ENCODE measurements at regions not wholly inside any gene's neighbourhood (a gene's known extent, or its start where the extent isn't known, plus 50 kb on each side); places are given as distances from the start of the nearest gene placed in this dataset.
"Not testable (repeated sequence)": the region's sequence is repeated elsewhere in the genome, so short reads cannot be mapped to it uniquely, and the experiment has no call there.

DNA sequence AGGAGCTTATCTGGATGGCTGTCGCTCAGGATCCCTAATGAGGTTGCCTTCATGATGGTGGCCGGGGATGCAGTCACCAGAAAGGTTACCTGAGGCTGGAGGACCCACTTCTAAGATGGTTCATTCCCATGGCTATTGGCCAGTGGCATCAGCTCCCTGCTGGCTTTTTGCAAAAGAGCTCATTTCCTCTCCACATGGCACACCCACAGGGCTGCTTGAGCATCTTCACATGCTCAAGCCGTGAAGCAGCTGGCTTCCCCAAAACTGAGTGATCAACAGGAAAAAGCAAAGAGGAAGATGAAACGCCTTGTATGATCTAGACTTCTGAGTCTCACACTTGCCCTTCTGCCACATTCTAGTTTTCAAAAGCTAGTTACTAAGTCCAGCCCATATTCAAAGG, 124.6 kb upstream of the CXADR start:
- intact Hi-C loops (cut with DNase I): loop anchor here (5.0 kb wide), 1 partner anchor 124 kb away; the partner anchor contains the start of gene CXADR
- DNase-seq (ENCODE audit: missing footprints): no peak
- no peak for ATAC-seq

DNA sequence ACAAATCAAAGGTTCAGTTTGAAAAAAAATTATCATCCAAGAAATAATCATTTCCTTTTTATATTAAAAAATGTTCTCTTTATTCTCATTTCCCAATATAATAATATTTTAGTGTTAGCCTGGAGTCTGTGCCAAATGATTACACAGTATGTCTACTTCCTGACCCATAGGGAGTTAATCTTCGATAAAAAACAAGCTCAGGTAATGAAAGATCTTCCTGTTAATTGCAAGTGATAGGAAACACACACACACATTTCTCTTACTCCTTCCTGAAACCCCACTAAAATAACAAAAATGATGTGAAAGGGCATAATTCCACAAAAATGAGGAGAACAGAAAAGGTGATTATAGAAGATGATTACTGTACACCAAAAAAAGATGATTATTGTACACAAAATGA, 123.5 kb upstream of the CXADR start:
- DNase-seq (ENCODE audit: missing footprints) (no peak), ATAC-seq (no peak)
- intact Hi-C loops (cut with DNase I): loop anchor here (5.0 kb wide), 1 partner anchor 123 kb away; the partner anchor contains the start of gene CXADR

DNA sequence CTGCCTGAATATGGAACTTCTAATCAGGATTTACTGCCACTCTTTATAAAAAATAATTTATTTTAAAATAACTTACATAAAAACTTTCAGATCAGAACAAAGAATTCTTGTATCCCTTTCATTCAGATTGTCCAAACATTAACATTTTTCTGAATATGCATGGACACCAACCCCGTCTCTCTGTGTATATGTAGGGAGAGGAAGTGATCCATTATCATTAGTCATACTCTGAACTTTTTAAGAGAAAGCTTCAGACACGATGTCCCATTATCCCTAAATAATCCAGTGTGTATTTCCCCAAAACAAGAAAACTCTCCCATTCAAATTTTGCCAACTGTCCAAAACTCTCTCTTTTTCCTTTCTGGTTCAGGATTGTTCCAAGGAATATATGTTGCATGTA, 122.3 kb upstream of the CXADR start:
- intact Hi-C loops (cut with DNase I): no loop called here
- ATAC-seq (no peak), DNase-seq (ENCODE audit: missing footprints) (no peak)

DNA sequence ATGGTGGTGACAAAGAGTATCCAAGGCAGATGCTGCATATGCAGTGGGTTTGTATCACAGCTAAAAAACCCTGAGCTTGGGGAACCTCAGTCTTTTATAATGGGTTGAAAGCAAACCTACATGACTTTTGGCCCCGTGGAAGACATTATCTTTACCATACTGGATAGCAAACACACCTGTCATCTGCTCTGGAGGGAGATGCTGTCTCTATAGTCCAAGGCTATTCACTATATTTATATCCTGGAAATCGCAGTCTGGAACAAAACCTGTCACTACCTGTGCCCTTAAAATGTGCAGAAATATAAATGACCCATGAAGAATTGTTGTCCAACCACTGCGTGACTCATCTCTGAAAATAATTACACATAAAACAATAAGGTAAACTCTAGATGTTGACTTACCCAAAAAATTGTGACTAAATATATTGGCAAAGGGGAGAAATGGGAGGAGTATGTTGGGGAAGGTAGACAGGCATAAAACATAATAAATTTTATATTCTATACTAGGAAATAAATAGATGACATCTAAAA, 121.0 kb upstream of the CXADR start:
- intact Hi-C loops (cut with DNase I): no loop called here
- ATAC-seq (no peak), DNase-seq (ENCODE audit: missing footprints) (no peak)

DNA sequence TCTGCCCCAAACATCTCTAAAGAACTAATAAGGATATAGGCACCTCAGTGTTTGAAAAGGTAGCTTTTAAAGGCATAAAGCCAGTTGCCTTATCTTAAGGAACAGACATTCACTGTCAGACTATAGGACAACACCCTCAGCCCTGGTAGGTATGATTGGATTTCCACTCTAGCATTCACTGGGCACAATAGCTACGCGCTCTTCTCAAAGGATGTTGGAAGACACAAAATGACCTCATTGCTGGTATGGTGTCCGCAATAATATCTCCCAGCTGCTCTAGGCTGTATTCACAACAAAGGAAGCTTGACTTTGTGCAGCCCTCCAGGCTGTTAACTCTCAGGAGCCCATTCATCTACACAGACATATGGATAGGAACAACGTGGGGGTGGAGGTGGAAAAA, 119.4 kb upstream of the CXADR start:
- DNase-seq (ENCODE audit: missing footprints) (no peak), ATAC-seq (no peak)
- intact Hi-C loops (cut with DNase I): no loop called here

DNA sequence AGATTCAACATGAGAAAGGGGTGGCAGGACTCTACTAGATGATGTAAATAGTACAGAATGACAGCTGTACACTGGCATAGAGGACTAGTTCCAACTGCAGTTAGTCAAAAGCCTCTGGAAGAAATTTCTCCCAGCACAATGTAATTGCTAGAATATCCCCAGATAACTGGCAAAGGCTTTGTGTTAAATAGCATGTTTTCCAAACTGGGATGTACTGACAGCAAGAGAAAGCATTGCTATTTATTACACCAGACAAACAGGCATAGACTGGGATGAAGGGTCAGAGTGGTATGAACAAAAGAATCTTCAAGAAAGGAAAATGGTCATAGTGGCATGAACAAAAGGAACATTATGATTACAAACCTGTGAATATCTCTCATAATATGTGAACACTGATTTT, 115.9 kb upstream of the CXADR start:
- intact Hi-C loops (cut with DNase I): no loop called here
- no peak for ATAC-seq
- no peak for DNase-seq (ENCODE audit: missing footprints)

DNA sequence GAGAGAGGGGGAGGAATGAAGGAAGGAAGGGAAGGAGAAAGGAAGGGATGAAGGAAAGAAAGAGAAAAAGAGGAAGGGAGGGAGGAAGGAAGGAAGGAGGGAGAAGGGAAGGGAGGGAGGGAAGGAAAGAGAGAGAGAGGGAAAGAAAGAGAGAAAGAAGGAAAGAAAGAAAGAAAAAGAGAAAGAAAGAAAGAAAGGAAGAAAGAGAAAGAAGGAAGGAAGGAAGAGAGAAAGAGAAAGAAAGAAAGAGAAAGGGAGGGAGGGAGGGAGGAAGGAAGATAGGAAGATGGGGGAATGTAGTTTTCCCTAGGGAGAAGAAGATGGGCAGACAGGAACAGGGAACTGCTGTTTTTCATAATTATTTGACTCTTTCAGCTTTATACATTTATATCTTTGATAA, 115.1 kb upstream of the CXADR start:
- intact Hi-C loops (cut with DNase I): no loop called here
- DNase-seq (ENCODE audit: missing footprints) (no peak), ATAC-seq (no peak)

DNA sequence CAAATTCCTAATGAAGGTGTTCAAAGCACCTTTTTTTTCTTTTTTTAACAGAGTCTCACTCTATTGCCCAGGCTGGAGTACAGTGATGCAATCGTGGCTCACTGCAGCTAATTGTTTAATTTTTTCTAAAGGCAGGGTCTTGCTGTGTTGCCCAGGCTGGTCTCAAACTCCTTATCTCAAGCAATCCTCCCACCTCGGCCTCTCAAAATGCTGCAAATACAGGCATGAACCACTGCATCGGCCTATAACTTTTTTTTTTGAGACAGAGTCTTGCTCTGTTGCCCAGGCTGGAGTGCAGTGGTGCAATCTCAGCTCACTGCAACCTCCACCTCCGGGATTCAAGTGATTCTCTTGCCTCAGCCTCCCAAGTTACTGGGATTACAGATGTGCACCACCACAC, 113.9 kb upstream of the CXADR start:
- intact Hi-C loops (cut with DNase I); DNase-seq (ENCODE audit: missing footprints); ATAC-seq: not testable (repeated sequence)

DNA sequence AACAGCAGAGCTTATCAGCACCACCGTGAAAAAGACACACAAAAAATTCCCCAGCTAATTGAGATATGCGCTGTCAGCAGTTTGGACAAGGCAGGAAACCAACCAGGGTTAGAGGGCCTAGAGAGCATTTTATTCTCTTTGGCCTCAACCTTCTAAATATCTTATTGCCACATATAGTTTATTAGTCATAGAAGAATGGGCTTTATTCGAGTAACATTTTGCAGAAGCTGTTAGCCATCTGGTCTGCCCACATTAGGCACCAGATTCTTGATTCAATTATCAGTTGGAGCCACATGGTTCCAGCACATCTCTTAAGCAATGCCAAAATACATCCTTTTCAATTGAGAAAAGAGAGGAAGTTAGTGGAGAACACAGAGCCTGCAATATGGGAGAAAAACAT, 109.9 kb upstream of the CXADR start:
- DNase-seq (ENCODE audit: missing footprints): no peak
- intact Hi-C loops (cut with DNase I): no loop called here
- ATAC-seq: no peak

DNA sequence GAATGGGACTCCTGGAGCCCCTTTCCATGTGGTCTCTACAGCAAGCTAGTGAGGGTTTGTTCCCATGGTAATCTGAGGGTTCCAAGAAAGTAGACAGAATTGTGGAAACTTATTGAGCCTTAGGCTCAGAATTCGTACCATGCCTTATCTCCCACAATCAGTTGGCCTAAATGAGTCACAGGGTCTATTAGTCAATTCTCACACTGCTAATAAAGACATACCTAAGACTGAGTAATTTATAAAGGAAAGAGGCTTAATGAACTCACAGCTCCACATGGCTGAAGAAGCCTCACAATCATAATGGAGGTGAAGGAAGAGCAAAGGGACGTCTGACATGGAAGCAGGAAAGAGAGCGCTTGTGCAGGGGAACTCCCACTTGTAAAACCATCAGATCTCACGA, 106.6 kb upstream of the CXADR start:
- intact Hi-C loops (cut with DNase I): no loop called here
- ATAC-seq (no peak), DNase-seq (ENCODE audit: missing footprints) (no peak)

DNA sequence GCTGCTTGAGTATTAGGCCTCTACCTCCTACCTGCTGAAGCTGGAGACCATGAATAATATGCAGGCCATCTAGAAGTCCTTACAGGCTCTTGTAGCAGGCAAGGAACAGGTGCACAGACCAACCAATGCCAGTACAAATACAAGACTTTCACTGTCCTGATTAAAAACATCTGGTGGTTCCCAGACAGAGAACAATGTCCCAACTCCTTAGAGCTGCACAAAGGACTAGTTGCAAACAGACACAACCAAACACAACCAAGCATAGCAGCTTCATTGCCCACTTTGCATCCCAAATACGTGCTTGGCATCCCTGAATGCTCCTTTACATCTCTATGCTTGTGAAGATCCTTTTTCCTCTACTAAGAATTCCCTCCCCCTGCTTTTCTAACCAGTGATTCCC, 98.1 kb upstream of the CXADR start:
- intact Hi-C loops (cut with DNase I): no loop called here
- ATAC-seq (no peak), DNase-seq (ENCODE audit: missing footprints) (no peak)

DNA sequence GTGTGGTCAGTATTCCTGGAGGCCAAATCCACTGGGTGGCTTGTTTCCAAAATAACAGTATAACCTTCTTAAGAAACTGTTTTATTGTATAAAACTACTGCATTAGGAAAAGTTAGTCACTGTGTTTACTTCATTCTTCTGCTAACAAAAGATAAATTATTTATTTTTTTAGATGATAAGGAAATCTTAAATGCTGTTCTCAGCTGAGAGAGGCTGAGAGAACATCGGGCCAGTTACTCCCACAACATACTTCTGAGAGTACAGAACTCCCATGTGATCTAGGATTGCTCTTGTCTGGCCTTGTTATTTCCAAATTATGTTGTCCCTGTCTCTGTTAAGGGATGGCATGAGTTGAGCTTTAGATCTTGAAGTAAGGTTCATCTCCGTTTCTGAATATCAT, 96.7 kb upstream of the CXADR start:
- ATAC-seq (no peak), DNase-seq (ENCODE audit: missing footprints) (no peak)

DNA sequence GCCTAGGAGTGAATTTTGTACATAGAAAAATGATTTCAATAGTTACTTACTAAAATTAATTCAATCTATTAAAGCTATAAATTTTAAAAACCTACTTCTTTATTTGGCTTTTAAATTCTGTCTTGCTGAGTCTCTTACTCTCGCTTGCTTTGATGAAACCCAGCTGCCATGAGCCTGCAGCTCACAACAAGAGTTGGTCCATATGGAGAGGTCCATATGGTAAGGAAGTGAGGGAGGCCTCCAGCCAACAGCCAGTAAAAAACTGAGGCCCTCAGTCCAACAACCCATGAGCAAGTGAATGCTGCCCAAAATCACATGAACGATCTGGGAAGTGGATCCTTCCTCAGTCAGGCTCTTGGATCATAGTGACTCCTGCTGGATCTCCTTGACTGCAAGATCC, 89.9 kb upstream of the CXADR start:
- intact Hi-C loops (cut with DNase I): no loop called here
- DNase-seq (ENCODE audit: missing footprints) (no peak), ATAC-seq (no peak)

More for the DNA sequence above, 96.7 kb upstream of the CXADR start:
- intact Hi-C loops (cut with DNase I): no loop called here

DNA sequence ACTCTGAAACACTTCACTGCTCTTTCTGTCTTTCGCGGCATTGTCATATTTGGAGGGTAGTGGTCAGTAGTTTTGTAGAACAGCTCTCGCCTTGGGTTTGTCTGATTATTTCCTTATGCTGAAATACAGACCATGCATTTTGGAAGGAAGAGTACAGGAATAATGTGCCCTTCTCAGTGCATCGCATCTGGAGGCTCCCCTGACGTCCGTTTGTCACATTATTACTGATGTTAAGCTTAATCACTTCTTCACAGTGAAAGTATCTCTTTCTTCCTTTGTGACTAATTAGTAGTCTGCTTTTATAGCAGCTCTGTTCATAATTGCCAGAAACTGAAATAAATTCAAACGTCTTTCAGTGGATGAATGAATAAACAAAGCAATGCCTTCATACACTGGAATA, 85.7 kb upstream of the CXADR start:
- no peak for DNase-seq (ENCODE audit: missing footprints)
- intact Hi-C loops (cut with DNase I): no loop called here
- no peak for ATAC-seq

DNA sequence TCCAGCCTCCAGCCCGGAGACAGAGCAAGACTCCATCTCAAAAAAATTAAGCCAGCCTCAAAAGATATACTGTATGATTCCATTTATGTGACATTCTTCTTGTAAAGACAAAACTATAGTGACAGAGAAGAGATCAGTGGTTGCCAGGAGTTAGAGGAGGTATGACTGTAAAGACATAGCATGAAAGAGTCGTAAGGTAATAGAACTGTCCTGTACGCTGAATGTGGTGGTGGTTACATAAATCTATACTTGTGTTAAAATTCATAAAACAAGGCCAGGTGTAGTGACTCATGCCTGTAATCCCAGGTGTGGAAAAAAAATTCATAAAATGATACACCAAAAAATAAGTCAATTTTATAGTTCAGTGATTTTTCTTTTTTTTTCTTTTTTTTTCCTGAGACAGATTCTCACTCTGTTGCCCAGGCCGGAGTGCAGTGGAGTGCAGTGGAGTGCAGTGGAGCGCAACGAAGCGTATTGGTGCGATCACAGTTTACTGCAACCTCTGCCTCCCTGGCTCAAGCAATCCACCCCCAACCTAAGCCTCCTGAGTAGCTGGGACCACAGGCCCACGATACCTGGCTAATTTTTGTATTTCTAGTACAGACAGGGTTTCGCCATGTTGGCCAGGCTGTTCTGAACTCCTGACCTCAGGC, 84.9 kb upstream of the CXADR start:
- DNase-seq (ENCODE audit: missing footprints) (no peak), ATAC-seq (no peak)
- intact Hi-C loops (cut with DNase I): no loop called here

DNA sequence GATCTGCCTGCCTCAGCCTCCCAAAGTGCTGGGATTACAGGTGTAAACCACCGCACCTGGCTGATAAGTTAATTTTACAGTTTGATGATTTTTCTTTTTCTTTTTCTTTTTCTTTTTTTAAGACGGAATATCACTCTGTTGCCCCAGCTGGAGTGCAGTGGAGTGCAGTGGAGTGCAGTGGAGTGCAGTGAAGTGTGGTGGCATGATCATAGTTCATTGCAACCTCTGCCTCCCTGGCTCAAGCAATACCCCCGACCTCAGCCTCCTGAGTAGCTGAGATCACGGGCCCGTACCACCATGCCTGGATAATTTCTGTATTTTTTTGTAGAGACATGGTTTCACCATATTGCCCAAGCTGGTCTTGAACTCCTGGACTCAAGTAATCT, 84.4 kb upstream of the CXADR start:
- intact Hi-C loops (cut with DNase I): no loop called here
- no peak for DNase-seq (ENCODE audit: missing footprints)
- no peak for ATAC-seq

DNA sequence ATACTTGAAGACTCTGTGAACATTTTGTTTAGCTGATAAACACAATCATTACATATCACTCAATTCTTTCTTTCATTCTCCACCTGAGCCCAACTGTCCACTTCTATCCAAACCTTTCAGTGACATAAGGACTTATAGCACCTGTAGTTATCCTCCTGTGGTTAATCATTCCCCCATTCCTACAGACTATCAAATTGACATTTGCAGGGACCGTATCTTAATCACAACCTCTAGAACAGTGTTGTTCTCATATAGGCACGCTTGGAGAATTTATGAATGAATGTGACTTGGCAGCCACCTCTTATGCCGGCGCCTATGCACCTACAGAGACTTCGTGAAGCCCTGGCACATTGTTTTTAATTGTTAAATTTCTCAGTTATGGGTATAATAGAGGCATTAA, 83.9 kb upstream of the CXADR start:
- no peak for ATAC-seq
- intact Hi-C loops (cut with DNase I): no loop called here
- no peak for DNase-seq (ENCODE audit: missing footprints)

DNA sequence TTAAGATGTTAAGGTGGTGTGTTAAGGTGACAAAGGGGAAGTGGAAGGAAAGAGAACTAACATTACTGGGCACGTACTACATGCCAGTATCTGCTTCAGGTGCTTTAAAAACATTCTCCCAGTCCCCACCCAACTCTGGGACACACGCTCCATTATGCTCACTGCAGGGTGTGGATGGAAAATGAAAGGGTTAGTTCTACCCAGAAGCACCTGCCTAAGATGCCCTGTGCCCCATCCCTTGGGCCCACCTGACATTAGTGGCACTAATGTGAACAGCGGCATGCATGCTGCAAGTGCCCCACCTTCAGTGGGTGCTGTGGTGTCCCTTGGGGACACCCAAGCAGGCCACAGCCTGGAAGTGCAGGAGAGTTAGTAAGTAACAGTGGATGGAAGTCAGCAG, 82.9 kb upstream of the CXADR start:
- ATAC-seq (no peak), DNase-seq (ENCODE audit: missing footprints) (no peak)
- intact Hi-C loops (cut with DNase I): no loop called here

DNA sequence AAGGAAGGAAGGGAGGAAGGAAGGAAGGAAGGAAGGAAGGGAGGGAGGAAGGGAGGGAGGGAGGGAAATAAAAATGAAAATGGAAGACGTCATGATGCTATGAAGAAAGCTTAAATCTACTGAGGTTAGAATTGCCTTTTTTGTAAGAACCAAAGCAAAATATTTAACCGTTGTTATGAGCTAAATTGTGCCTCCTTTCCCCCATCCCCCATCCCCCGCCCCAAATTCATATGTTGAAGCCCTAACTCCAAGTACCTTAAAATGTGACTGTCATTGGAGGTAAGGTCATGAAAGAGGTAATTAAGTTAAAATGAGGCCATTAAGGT, 80.1 kb upstream of the CXADR start:
- intact Hi-C loops (cut with DNase I): no loop called here
- no peak for ATAC-seq
- DNase-seq (ENCODE audit: missing footprints): no peak

DNA sequence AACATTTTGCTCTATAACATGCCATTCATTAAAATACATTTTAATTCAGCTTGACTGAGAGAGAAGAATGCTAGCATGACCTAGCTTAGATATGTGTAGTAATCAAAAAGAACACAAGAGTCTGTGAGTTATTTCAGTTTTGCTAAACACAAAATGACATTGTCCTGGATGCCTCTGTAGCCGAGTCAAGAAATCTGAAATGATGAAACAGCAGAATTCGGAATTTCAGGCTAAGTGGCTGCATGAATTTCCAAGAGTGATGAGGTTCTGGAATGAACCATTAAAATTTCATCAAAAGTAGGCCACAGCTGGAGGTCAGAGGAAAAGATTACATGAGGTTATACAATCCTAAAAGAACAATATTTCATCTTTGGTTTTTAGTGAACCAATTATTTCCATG, 79.1 kb upstream of the CXADR start:
- ATAC-seq (peak; percentile 54), DNase-seq (ENCODE audit: missing footprints) (no peak)
- intact Hi-C loops (cut with DNase I): no loop called here
